ENCODE measurements at regions not wholly inside any gene's neighbourhood (a gene's known extent, or its start where the extent isn't known, plus 50 kb on each side); places are given as distances from the start of the nearest gene placed in this dataset.

DNA sequence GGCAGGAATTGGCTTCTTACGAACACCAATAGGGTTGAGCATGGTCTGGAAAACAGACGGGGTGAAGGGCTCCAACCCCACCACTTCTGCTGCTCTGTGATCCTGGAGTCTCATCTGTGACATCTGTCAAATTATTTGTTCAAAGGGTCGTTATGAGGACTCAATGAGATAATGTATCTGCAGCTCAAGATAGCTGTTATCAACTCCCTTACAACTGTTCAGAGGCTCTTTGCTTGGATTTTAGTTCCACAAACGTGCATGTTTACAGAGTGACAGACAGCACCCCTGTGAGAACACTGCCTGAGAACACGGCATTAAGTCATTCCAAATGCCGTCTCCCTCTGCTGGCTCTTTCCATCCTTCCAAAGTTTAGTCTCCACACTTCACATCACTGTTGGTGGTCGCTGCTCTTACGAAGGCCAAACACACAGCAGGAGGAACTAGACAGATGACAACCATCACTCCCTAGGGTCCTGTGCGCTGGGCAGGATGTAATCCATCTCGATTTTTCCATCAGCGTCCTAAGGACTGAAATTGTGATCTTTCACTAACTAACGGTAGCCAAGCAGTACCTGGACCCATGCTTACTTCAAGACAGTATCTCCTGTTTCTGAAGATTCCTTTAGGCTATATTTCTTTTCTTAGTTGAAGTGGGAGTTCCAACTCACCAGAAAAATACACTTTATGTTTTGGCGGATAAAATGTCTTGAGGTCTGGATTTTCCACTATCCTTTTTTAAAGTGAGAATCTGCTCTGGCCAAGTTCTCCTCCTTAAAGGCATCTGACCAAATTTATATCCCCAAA lies 220.3 kb downstream of the ANAPC1 start:
- no peak for TF ChIP-seq CTCF (IDR thresholded peaks at IDR 0.05)
- no peak for TF ChIP-seq POLR2AphosphoS5 (IDR thresholded peaks at IDR 0.05)

Data from sigmoid colon (tissue), 4 donors.